ENCODE measurements at regions not wholly inside any gene's neighbourhood (a gene's known extent, or its start where the extent isn't known, plus 50 kb on each side); places are given as distances from the start of the nearest gene placed in this dataset.
"Not testable (repeated sequence)": the region's sequence is repeated elsewhere in the genome, so short reads cannot be mapped to it uniquely, and the experiment has no call there.

DNA sequence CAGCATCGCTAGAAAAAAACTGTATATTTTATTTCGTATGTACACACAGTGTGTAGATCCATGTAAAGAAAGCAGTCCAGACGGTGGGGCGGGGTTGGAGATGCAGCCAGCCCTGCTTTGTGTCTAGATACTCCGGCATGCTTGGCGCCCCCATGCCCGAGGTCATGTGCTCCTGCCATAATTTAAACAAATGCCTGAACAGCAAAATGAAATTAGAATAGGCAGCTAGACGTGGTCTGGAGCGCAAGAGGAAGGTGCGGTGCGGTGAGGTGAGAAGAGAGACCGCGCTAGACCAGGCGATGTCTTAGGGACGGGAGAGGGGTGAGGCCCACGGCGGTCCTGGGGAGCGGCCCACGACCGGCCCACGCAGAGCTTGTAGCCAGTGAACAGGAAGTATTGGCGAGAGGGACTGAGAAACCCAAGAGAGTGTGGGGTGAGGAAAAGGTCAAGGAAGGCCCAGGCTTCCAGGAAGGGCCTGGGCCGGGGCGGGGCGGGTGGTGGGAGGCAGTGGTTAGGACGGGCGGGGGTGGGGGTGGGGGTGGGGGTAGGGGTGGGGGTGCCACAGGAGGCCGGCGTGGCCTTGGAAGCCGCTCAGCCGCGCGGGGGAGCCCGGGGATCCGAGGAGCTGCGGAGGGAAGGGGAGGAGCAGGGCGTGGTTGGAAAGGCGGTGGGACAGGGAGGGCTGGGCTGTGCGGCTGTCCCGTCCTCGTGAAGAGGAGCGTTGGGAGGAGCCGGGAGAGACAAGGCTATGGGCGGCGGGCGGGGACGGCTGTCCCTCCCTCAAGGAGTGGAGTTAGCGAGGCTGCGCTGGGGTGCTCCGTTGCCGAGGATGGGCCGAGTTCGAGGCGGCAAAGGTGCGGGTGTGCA, 254.7 kb upstream of the SGCG start:
- no peaks in the 10 kb centered on the region for H3K36me3 ChIP-seq (ENCODE audit: control insufficient read depth, insufficient read depth, low read length)
- no peaks in the 10 kb centered on the region for H3K9me3 ChIP-seq (ENCODE audit: control insufficient read depth, low read length)
- H3K4me3 ChIP-seq (ENCODE audit: extremely low read depth, insufficient read depth, low read length, poor library complexity, severe bottlenecking), result no peak overlapping the region
- no peak overlapping the region for H3K27ac ChIP-seq (ENCODE audit: low read depth, low read length, severe bottlenecking)
- 86 to 88% methylated on average over 33 to 43 of the region's 55 CpGs for WGBS, 2 experiments (ENCODE audit: insufficient coverage in 2 of 2)
- H3K4me1 ChIP-seq (ENCODE audit: control insufficient read depth, insufficient read depth, low read length, poor library complexity, severe bottlenecking), result no peaks in the 10 kb centered on the region

DNA sequence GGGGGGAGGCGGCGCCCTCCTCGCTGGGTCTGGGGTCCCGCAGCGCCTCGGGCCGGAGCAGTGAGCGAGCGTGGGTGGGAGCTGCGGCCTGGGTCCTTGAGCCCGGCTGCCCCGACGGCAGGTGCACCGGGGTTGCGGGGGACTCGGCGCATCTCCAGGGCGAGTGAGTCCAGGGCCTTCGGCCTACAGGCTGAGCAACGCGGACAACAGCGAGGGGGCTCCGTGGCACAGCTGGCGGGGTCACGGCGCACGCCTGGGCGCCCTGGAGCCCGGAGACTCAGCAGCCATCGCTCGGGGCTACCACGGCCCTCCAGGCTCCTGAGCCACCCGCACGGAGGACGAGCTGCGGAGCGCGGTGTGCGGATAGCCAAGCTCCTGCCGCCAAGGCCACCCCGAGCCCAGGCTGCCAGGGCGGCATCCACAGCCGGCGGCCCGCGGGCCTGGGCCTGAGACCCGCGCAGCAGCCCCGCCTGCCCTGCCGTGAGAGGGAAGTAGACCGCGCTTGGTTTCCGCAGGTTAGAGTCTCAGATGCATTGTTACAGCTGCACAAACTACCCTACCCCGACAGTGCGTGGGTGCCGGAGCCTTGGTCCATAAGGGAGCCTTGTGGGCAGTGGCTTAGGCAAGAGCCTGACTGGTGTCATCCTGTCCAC, 253.9 kb upstream of the SGCG start:
- H3K4me3 ChIP-seq (ENCODE audit: extremely low read depth, insufficient read depth, low read length, poor library complexity, severe bottlenecking), result no peak overlapping the region
- WGBS, 2 experiments (ENCODE audit: insufficient coverage in 2 of 2), result 87 to 88% methylated on average over 47 to 48 of the region's 56 CpGs

DNA sequence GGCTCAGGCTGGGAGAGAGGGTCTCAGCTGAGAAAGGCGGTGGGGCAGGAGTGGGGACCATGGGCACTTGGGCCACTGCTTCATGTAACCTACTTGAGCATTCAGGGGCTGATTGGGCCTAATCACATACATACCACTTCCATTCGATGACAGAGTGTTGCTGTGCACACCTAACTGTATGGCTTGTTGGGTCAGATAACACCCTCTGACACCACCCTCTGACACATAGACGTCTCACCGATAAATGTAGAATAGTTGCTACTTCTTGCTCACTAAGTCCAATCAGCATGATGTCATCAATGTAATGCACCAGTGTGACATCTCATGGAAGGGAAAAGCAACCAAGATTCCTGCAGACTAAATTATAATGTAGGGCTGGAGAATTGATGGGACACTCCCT, 252.9 kb upstream of the SGCG start:
- H3K36me3 ChIP-seq (ENCODE audit: control insufficient read depth, insufficient read depth, low read length); H3K9me3 ChIP-seq (ENCODE audit: control insufficient read depth, low read length); H3K4me3 ChIP-seq (ENCODE audit: extremely low read depth, insufficient read depth, low read length, poor library complexity, severe bottlenecking); H3K27ac ChIP-seq (ENCODE audit: low read depth, low read length, severe bottlenecking); H3K4me1 ChIP-seq (ENCODE audit: control insufficient read depth, insufficient read depth, low read length, poor library complexity, severe bottlenecking): not testable (repeated sequence)
- WGBS, 2 experiments (ENCODE audit: insufficient coverage in 2 of 2), result 86 to 93% methylated on average over 1 to 4 of the region's 4 CpGs

More for the DNA sequence above, 253.9 kb upstream of the SGCG start:
- no peaks in the 10 kb centered on the region for H3K9me3 ChIP-seq (ENCODE audit: control insufficient read depth, low read length)
- no peak overlapping the region for H3K27ac ChIP-seq (ENCODE audit: low read depth, low read length, severe bottlenecking)
- H3K36me3 ChIP-seq (ENCODE audit: control insufficient read depth, insufficient read depth, low read length), result no peaks in the 10 kb centered on the region
- no peaks in the 10 kb centered on the region for H3K4me1 ChIP-seq (ENCODE audit: control insufficient read depth, insufficient read depth, low read length, poor library complexity, severe bottlenecking)

DNA sequence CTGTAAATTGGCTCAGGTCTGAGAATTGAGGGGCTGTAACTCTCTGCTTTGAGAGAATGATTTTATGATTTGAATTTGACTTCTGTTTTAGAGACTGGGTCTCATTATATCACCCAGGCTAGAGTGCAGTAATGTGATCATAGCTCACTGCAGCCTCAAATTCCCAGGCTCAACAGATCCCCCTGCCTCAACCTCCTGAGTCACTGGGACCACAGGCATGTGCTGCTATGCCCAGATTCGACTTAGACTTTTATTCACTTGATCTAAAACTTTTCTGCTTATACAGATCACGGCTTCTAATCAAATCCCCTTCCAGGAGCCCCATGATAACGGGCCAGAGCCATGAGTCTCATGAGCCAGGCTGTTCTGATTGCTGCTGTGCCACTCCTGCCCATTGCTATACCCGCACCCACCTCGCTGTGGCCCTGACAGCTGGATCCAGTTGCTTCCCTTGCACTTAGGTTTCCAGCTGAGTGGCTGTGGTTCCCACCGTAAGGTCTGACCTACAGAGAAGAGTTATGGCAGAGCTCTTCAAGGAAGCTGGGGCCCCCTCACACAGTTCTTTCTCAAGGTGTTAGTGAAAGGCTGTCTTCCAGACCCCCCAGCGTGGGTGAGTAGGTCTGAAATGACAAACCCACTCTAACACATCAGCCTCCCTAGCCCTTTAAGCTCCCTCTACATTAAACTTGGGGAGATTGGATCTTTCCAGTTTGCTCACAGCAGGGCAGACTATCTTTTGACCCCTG, 251.2 kb upstream of the SGCG start:
- no peak overlapping the region for H3K4me3 ChIP-seq (ENCODE audit: extremely low read depth, insufficient read depth, low read length, poor library complexity, severe bottlenecking)
- WGBS, 2 experiments (ENCODE audit: insufficient coverage in 2 of 2), result 82 to 87% methylated on average over 6 to 7 of the region's 7 CpGs
- no peak overlapping the region for H3K27ac ChIP-seq (ENCODE audit: low read depth, low read length, severe bottlenecking)
- H3K4me1 ChIP-seq (ENCODE audit: control insufficient read depth, insufficient read depth, low read length, poor library complexity, severe bottlenecking), result no peaks in the 10 kb centered on the region
- H3K36me3 ChIP-seq (ENCODE audit: control insufficient read depth, insufficient read depth, low read length), result no peaks in the 10 kb centered on the region
- H3K9me3 ChIP-seq (ENCODE audit: control insufficient read depth, low read length), result no peaks in the 10 kb centered on the region

DNA sequence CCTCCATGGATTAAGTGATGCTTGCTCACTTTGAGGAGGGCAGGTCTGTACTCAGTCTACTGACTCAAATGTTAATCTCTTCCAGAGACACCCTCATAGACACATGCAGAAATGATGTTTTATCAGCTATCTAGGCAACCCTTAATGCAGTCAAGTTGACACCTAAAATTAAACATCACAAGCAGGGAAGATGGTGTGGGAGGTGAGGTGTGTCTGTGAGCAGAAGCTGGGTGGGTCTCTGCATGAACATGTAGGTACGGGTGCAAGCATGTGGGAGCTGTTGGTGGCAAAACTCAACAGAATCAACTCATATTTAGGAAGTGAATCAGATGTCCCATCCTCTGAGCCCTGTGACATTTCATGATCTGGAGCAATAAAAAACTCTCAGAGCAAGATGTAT, 249.2 kb upstream of the SGCG start:
- no peak overlapping the region for H3K4me3 ChIP-seq (ENCODE audit: extremely low read depth, insufficient read depth, low read length, poor library complexity, severe bottlenecking)

DNA sequence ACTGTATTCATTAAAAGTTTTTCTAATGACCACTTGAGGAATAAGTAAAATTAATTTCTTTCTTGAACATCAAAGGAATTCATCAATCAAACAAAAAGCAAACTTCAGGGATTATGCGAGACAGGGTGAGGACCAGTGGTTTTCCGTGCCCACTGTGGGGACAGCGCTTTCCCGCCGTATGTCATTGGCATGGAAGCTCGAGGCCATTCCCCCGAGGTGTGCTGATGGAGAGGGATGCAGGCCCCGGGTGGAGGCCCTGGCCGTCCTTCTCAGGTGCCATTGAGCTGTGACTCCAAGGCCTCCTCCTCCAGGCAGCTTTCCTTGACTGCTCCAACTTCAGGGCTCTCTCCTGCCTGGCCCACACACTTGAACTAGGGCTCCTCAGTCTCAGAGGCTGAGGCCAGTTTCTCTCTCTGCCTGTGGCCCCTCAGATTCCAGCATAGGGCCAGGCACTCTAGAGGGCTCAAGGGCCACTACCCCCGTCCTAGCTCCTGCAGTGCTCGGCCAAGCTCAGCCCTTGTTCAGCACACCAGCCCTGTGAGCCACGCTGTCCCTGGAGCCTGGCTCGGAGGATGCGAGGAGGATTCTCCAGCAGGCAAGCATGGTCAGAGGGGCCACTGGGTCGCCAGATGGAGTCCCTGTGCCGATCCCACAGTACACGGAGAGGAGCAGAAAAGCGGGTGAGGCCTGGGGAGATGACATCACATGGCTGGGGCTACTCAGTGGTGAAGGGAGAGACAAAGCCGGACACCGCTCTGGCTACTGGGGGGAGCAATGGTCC, 248.0 kb upstream of the SGCG start:
- H3K4me1 ChIP-seq (ENCODE audit: control insufficient read depth, insufficient read depth, low read length, poor library complexity, severe bottlenecking); H3K9me3 ChIP-seq (ENCODE audit: control insufficient read depth, low read length); H3K4me3 ChIP-seq (ENCODE audit: extremely low read depth, insufficient read depth, low read length, poor library complexity, severe bottlenecking); H3K27ac ChIP-seq (ENCODE audit: low read depth, low read length, severe bottlenecking); H3K36me3 ChIP-seq (ENCODE audit: control insufficient read depth, insufficient read depth, low read length): not testable (repeated sequence)
- WGBS, 2 experiments (ENCODE audit: insufficient coverage in 2 of 2), result 85 to 93% methylated on average over 9 to 18 of the region's 20 CpGs

More for the DNA sequence above, 249.2 kb upstream of the SGCG start:
- 100% methylated on average over 1 of the region's 1 CpG; no CpG with 5 or more reads in 1 of the 2 experiments for WGBS, 2 experiments (ENCODE audit: insufficient coverage in 2 of 2)
- Histone ChIP-seq H3K9me3 (ENCODE audit: control insufficient read depth, low read length) (no peaks in the 10 kb centered on the region), H3K4me1 (ENCODE audit: control insufficient read depth, insufficient read depth, low read length, poor library complexity, severe bottlenecking) (no peaks in the 10 kb centered on the region), H3K27ac (ENCODE audit: low read depth, low read length, severe bottlenecking) (no peak overlapping the region), H3K36me3 (ENCODE audit: control insufficient read depth, insufficient read depth, low read length) (no peaks in the 10 kb centered on the region)

GRCh38 chr13:22933571-22934181, 247.1 kb upstream of the SGCG start:
- Histone ChIP-seq H3K9me3 (ENCODE audit: control insufficient read depth, low read length) (no peaks in the 10 kb centered on the region), H3K4me3 (ENCODE audit: extremely low read depth, insufficient read depth, low read length, poor library complexity, severe bottlenecking) (no peak overlapping the region), H3K27ac (ENCODE audit: low read depth, low read length, severe bottlenecking) (no peak overlapping the region), H3K4me1 (ENCODE audit: control insufficient read depth, insufficient read depth, low read length, poor library complexity, severe bottlenecking) (no peaks in the 10 kb centered on the region), H3K36me3 (ENCODE audit: control insufficient read depth, insufficient read depth, low read length) (no peaks in the 10 kb centered on the region)
- 72 to 73% methylated on average over 8 of the region's 8 CpGs for WGBS, 2 experiments (ENCODE audit: insufficient coverage in 2 of 2)

DNA sequence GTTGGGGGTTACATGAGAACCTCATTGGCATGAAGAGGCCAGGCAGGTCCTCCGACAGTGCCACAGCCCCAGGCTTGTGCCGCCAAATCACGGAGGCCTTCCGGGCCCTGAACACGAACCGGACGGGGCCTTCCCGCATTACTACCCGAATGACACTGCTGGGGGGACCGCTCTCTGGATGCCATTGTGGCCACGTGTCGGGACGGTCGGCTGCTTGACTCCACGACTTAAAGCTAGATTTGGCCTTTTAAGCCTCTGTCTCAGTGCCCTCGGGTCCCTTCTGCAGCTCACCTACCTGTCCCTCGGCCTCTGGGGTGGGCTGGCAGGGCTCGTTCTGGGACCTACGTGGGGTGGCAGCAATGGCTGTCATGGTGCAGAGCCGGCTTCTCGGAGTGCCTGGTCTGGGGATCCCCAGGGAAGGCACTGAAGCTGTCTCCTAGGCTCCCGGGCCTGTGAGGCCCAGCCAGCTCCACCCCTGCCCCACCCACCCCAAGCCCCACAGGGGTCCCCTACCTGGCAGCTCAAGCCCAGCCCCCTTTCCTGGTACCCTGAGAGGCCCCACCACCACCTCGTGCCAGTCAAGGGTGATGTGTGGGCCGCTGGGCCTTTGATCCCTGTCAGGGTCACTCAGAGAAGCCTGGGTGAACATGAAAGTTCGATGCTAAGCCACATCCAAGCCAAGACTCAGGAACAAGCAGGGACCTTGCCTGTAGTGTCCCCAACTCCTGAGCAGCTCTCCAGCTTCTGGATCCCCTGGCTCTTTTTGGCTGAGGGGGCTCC, 245.8 kb upstream of the SGCG start:
- Histone ChIP-seq H3K9me3 (ENCODE audit: control insufficient read depth, low read length) (no peaks in the 10 kb centered on the region), H3K4me1 (ENCODE audit: control insufficient read depth, insufficient read depth, low read length, poor library complexity, severe bottlenecking) (no peaks in the 10 kb centered on the region)
- WGBS, 2 experiments (ENCODE audit: insufficient coverage in 2 of 2), result 91 to 93% methylated on average over 21 to 23 of the region's 25 CpGs

DNA sequence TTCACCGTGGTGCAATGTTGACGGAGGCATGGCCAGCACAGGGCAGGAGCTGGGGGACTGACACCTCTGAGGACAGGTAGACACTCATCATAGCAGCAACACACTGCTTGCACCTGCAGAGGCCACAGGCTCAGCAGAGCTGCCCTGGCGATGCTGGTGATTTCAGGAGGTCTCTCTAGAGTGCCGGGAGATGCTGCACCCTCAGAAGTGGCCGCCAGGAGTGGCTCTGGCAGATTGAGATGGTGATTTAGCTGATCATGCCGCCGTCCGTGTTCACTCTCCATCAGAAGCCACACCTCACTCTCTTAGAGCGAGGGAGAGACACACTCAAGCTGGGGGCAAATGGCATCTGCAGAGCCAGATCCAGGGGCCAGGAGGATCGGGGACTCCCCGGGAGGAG, 244.6 kb upstream of the SGCG start:
- Histone ChIP-seq H3K4me3 (ENCODE audit: extremely low read depth, insufficient read depth, low read length, poor library complexity, severe bottlenecking) (no peak overlapping the region), H3K9me3 (ENCODE audit: control insufficient read depth, low read length) (no peaks in the 10 kb centered on the region), H3K36me3 (ENCODE audit: control insufficient read depth, insufficient read depth, low read length) (no peaks in the 10 kb centered on the region), H3K27ac (ENCODE audit: low read depth, low read length, severe bottlenecking) (no peak overlapping the region), H3K4me1 (ENCODE audit: control insufficient read depth, insufficient read depth, low read length, poor library complexity, severe bottlenecking) (no peaks in the 10 kb centered on the region)
- WGBS, 2 experiments (ENCODE audit: insufficient coverage in 2 of 2), result 81 to 96% methylated on average over 7 to 8 of the region's 11 CpGs

More for the DNA sequence above, 245.8 kb upstream of the SGCG start:
- H3K4me3 ChIP-seq (ENCODE audit: extremely low read depth, insufficient read depth, low read length, poor library complexity, severe bottlenecking), result no peak overlapping the region
- H3K36me3 ChIP-seq (ENCODE audit: control insufficient read depth, insufficient read depth, low read length), result no peaks in the 10 kb centered on the region
- no peak overlapping the region for H3K27ac ChIP-seq (ENCODE audit: low read depth, low read length, severe bottlenecking)

All from mesodermal cell (in vitro differentiated cells).